HFF-Myc (cell line): ENCODE measurements at regions not wholly inside any gene's neighbourhood (a gene's known extent, or its start where the extent isn't known, plus 50 kb on each side); places are given as distances from the start of the nearest gene placed in this dataset.

Experiments
- DNase-seq: peaks from one replicate; pipeline ENCODE4 v3.0.0-alpha.2; 2011; ENCODE audit warnings: low read depth; ENCODE audit errors: extremely low read depth
- H3K4me3 ChIP-seq: replicated peaks from 2 replicates; pipeline ENCODE4 v1.5.1; 2011; ENCODE audit warnings: low read depth, mild to moderate bottlenecking, control low read depth, low read length
- TF ChIP-seq, protein P1 (sequence below): IDR thresholded peaks from 2 replicates; pipeline ENCODE4 v1.5.1; 2012; ENCODE audit warnings: mild to moderate bottlenecking, low read depth, low read length, control low read depth; ENCODE audit errors: missing control alignments

DNA sequence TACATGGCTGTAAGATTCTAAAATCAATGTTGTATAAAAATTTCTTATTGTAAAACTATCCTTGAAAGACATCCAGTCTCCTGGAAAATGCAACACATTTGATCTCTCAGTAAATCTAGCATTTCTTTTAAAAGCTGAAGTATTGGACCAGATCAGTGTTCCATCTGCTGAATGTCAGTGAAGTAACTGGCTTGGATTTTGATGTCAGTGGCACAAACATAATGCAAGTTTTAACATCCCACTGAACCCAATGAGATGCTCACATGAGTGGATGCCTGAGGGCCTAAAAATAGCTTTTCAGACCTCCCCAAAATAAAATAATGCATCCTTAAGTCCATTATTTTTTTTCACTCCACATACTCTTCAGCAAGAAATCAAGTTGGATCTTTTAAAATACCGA, 1432.2 kb downstream of the MRPL39 start:
- TF ChIP-seq, protein P1, sequence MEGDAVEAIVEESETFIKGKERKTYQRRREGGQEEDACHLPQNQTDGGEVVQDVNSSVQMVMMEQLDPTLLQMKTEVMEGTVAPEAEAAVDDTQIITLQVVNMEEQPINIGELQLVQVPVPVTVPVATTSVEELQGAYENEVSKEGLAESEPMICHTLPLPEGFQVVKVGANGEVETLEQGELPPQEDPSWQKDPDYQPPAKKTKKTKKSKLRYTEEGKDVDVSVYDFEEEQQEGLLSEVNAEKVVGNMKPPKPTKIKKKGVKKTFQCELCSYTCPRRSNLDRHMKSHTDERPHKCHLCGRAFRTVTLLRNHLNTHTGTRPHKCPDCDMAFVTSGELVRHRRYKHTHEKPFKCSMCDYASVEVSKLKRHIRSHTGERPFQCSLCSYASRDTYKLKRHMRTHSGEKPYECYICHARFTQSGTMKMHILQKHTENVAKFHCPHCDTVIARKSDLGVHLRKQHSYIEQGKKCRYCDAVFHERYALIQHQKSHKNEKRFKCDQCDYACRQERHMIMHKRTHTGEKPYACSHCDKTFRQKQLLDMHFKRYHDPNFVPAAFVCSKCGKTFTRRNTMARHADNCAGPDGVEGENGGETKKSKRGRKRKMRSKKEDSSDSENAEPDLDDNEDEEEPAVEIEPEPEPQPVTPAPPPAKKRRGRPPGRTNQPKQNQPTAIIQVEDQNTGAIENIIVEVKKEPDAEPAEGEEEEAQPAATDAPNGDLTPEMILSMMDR: no peak
- no peak for DNase-seq
- H3K4me3 ChIP-seq: no peak overlapping the region

DNA sequence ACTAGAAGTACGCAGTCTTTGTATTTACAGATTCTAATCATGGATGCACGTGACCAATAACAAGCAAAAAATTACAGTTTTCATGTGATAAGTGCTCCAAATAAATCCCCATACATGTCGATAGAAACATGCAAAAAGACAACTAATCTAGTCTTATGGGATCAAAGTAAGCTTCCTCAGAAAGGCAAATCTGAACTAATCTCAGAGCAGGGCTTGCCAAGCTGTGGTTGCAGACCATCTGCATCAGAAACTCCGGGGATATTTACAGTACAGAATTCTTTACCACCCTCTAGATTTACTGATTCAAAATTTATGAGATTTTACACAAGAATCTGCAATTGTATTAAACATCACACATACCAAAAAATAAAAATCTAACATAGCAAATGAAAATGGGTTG, 1435.5 kb downstream of the MRPL39 start:
- H3K4me3 ChIP-seq: no peak overlapping the region
- TF ChIP-seq, protein P1: no peak
- no peak for DNase-seq

DNA sequence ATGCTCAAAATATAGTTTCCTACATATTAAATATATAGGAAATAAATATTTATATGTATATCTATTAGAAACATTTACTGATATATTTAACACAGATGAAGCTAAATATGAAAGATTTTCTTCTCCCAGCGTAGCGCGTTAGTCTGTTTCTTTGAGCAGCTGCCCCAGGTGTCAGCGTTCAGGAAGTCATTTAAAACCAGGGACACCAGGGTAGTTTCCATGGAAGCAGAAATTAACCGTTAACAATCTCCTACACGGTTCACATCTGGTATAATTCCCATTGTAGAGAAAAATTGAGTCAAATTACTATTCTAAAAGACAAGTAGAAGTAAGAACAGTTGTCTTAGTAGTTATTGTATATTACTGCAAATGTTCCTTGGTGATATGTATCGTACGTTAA, 1443.7 kb downstream of the MRPL39 start:
- TF ChIP-seq, protein P1: no peak
- DNase-seq: no peak
- H3K4me3 ChIP-seq: no peak overlapping the region

DNA sequence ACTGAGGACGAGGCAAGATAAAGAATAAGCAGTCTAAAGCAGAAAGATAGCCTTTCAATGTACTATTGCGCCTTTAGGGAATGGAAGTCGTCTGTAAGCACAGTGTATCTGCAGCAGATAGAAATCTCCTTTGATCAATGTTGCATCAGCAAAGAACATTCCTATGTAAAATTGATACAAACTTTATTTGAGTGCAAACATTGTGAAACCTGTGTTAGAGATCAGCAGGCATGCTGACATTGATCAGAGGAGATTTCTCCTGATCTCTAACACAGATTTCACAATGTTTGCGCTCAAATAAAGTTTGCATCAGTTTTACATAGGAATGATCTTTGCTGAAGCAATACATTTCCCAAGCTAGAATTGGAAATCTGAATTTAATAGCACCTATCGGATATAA, 1446.8 kb downstream of the MRPL39 start:
- DNase-seq: no peak
- no peak overlapping the region for H3K4me3 ChIP-seq
- TF ChIP-seq, protein P1: no peak

DNA sequence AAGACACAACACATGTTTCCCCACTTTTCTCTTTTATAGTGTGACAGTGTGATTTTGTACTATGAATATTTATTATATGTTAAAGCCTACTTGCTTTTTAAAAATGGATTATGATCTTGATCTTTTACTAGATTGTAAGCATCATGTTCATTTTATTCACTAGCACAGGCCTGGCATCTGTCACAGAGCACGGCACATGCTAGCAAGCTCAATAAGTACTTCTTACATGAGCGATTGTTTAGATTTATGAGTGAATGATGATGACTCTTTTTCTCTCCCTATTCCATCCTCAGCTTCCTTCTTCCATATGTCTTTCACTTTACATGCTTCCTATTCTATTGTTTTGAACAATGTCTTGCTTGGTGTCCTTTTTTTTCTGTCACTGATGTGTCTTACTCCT, 1454.1 kb downstream of the MRPL39 start:
- TF ChIP-seq, protein P1: no peak
- no peak overlapping the region for H3K4me3 ChIP-seq
- no peak for DNase-seq

DNA sequence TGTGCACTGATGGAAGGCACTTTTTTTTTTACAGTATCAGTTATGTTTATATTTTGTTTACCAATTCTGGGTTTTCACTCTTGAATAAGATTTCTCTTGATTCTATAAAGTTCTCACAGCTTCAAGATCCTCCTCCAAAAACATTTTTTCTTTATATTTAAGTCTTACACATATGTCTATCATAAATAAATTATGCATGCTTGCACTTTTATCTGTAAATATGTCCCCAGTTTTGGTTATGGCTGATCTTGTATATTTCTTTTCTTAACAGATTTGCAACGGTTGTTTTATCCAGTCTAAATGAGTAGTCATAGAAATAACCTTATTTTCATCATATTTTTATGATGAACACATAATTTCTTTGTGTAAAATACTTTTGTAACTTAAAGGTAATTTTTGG, 1456.5 kb downstream of the MRPL39 start:
- no peak overlapping the region for H3K4me3 ChIP-seq
- TF ChIP-seq, protein P1: no peak
- no peak for DNase-seq

DNA sequence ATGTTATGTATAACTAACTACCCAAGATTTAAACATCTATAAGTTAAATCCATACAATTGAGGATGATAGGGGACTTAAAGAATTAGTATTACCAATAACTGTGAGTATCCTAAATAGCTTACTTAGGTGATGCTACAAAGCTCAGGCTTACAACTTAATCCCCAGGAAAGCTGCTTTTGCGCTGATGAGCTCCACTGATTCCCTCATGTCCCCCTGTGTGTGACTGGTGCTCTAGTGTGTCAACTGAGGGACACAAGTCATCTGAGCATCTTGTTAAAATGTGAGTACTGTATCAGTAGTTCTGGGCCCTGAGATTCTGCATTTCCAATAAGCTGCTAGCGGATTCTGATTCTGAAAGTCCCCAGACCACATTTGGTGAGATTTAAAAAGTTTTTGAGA, 1458.8 kb downstream of the MRPL39 start:
- TF ChIP-seq, protein P1: no peak
- DNase-seq: no peak

More for the DNA sequence above, 1458.8 kb downstream of the MRPL39 start:
- no peak overlapping the region for H3K4me3 ChIP-seq
